Body of pancreas (tissue), 4 donors: ENCODE measurements at regions not wholly inside any gene's neighbourhood (a gene's known extent, or its start where the extent isn't known, plus 50 kb on each side); places are given as distances from the start of the nearest gene placed in this dataset.

Experiments
- ATAC-seq: fragments of 150-250 bp; one replicate; pipeline ENCODE4 v1.9.1; 2016
- DNase-seq, 4 donors: peaks; one replicate each; pipeline ENCODE4 v3.0.0-alpha.2; 2019
- H3K27ac ChIP-seq, 4 donors: fragments of 200-600 bp; sonication (generic); 1 replicate in 3 of 4; 2 replicates in 1 of 4; pipeline versions ENCODE4 v1.5.1 to v1.6.1; 2016 to 2019; ENCODE audit warnings: mild to moderate bottlenecking in 1 of 4, mixed read lengths in 1 of 4, moderate library complexity in 1 of 4
- H3K27me3 ChIP-seq, 2 donors: fragments of 200-600 bp; sonication (generic); one replicate each; pipeline ENCODE4 v1.6.0; 2016; ENCODE audit warnings: mild to moderate bottlenecking in 1 of 2
- H3K36me3 ChIP-seq, 2 donors: fragments of 200-600 bp; sonication (generic); replicated peaks in 1 of 2; 2 replicates each; pipeline ENCODE4 v1.5.1; 2016; ENCODE audit warnings: low read depth in 2 of 2; ENCODE audit not compliant: insufficient read depth in 1 of 2
- H3K4me1 ChIP-seq: fragments of 200-600 bp; sonication (generic); one replicate; pipeline ENCODE4 v1.6.0; 2016
- H3K4me3 ChIP-seq, 2 donors: fragments of 200-600 bp; sonication (generic); 1 replicate in 1 of 2; 2 replicates in 1 of 2; pipeline ENCODE4 v1.5.1; 2016 to 2019
- H3K9me3 ChIP-seq, 3 donors: fragments of 200-600 bp; sonication (generic); 1 replicate in 2 of 3; 2 replicates in 1 of 3; pipeline ENCODE4 v1.5.1; 2016
- CTCF ChIP-seq, 7 experiments: fragments of 450-650 bp in 4 of 7; fragments of 200-600 bp in 3 of 7; sonication (generic) in 3 of 7; IDR thresholded peaks; one replicate each; pipeline ENCODE4 v1.5.1; 2016 to 2019; ENCODE audit warnings: antibody characterized with exemption in 7 of 7
- POLR2A ChIP-seq, 3 donors: fragments of 450-650 bp; IDR thresholded peaks; one replicate each; pipeline ENCODE4 v1.6.1; 2016; ENCODE audit warnings: antibody characterized with exemption in 3 of 3, mild to moderate bottlenecking in 2 of 3
- WGBS, 2 donors: methylation state at CpG; one replicate each; pipeline ENCODE4 v1.1.5; 2017; 5-methylcytosine and 5-hydroxymethylcytosine counted together
- intact Hi-C: fragments of 100-400 bp; cut with DNase I; formaldehyde crosslinking; loops from one replicate; pipeline ENCODE4 v1.15.1; 2023

- no peaks in the 10 kb centered on the region for H3K9me3 ChIP-seq
- ATAC-seq (no peak), DNase-seq (no peak)
- H3K4me1 ChIP-seq, result no peaks in the 10 kb centered on the region
- no peak overlapping the region for H3K27ac ChIP-seq
- no peak for TF ChIP-seq POLR2A (IDR thresholded peaks at IDR 0.05)
- TF ChIP-seq CTCF (IDR thresholded peaks at IDR 0.05), result no peak
- 80 to 86% methylated on average over 4 of the region's 4 CpGs for WGBS, 2 donors
- no peaks in the 10 kb centered on the region for H3K36me3 ChIP-seq
- H3K4me3 ChIP-seq, result no peak overlapping the region
- intact Hi-C loops, result no loop called here
- no peaks in the 10 kb centered on the region for H3K27me3 ChIP-seq
These were observed 180.0 kb upstream of the CXCR4 start for GRCh38 chr2:136297994-136298393.

GRCh38 chr2:136297312-136297711 is 179.4 kb upstream of the CXCR4 start:
- no peak for ATAC-seq
- no peak overlapping the region for H3K4me3 ChIP-seq
- no peaks in the 10 kb centered on the region for H3K27me3 ChIP-seq
- no peaks in the 10 kb centered on the region for H3K36me3 ChIP-seq
- no peaks in the 10 kb centered on the region for H3K9me3 ChIP-seq
- WGBS, 2 donors, result 54 to 56% methylated on average over 3 of the region's 3 CpGs
- TF ChIP-seq CTCF (IDR thresholded peaks at IDR 0.05) (no peak), POLR2A (IDR thresholded peaks at IDR 0.05) (no peak)
- no peak overlapping the region for H3K27ac ChIP-seq
- no peak for DNase-seq
- no peaks in the 10 kb centered on the region for H3K4me1 ChIP-seq
- intact Hi-C loops, result no loop called here

- ATAC-seq (no peak), DNase-seq (no peak)
- Histone ChIP-seq H3K4me1 (no peaks in the 10 kb centered on the region), H3K27ac (no peak overlapping the region), H3K27me3 (no peaks in the 10 kb centered on the region), H3K9me3 (no peaks in the 10 kb centered on the region), H3K4me3 (no peak overlapping the region), H3K36me3 (no peaks in the 10 kb centered on the region)
- WGBS, 2 donors, result 46 to 50% methylated on average over 1 of the region's 1 CpG
- intact Hi-C loops, result no loop called here
- TF ChIP-seq POLR2A (IDR thresholded peaks at IDR 0.05) (no peak), CTCF (IDR thresholded peaks at IDR 0.05) (no peak)
These were observed 177.2 kb upstream of the CXCR4 start for GRCh38 chr2:136295168-136295567.

GRCh38 chr2:136291871-136292270 is 173.9 kb upstream of the CXCR4 start:
- H3K9me3 ChIP-seq, result no peaks in the 10 kb centered on the region
- ATAC-seq (no peak), DNase-seq (no peak)
- no peaks in the 10 kb centered on the region for H3K36me3 ChIP-seq
- intact Hi-C loops, result no loop called here
- 67 to 71% methylated on average over 4 of the region's 4 CpGs for WGBS, 2 donors
- H3K27me3 ChIP-seq, result no peaks in the 10 kb centered on the region
- H3K27ac ChIP-seq, result no peak overlapping the region
- TF ChIP-seq POLR2A (IDR thresholded peaks at IDR 0.05) (no peak), CTCF (IDR thresholded peaks at IDR 0.05) (no peak)
- H3K4me1 ChIP-seq, result no peaks in the 10 kb centered on the region
- no peak overlapping the region for H3K4me3 ChIP-seq

GRCh38 chr2:136290326-136290725 is 172.4 kb upstream of the CXCR4 start:
- Histone ChIP-seq H3K4me1 (no peaks in the 10 kb centered on the region), H3K36me3 (no peaks in the 10 kb centered on the region), H3K9me3 (no peaks in the 10 kb centered on the region), H3K27ac (no peak overlapping the region), H3K27me3 (no peaks in the 10 kb centered on the region), H3K4me3 (no peak overlapping the region)
- WGBS, 2 donors, result 26 to 42% methylated on average over 1 of the region's 1 CpG
- ATAC-seq, result no peak
- intact Hi-C loops, result no loop called here
- no peak for TF ChIP-seq CTCF (IDR thresholded peaks at IDR 0.05)
- TF ChIP-seq POLR2A (IDR thresholded peaks at IDR 0.05), result no peak
- no peak for DNase-seq
